HTR-8/SVneo (cell line): ENCODE measurements at regions not wholly inside any gene's neighbourhood (a gene's known extent, or its start where the extent isn't known, plus 50 kb on each side); places are given as distances from the start of the nearest gene placed in this dataset.
A peak's percentile ranks its signal among the peaks of the same experiment; 100 is the strongest.
"Not testable (repeated sequence)": the region's sequence is repeated elsewhere in the genome, so short reads cannot be mapped to it uniquely, and the experiment has no call there.

Experiments used
- DNase-seq: peaks from one replicate; pipeline ENCODE4 v3.0.0; 2011; ENCODE audit warnings: low spot score, mixed read lengths; ENCODE audit not compliant: insufficient read length
- FAIRE-seq: peaks from 2 replicates; lab custom pipeline; 2011; peaks lifted over from hg19 to GRCh38; lab: Jason Lieb, UNC

DNA sequence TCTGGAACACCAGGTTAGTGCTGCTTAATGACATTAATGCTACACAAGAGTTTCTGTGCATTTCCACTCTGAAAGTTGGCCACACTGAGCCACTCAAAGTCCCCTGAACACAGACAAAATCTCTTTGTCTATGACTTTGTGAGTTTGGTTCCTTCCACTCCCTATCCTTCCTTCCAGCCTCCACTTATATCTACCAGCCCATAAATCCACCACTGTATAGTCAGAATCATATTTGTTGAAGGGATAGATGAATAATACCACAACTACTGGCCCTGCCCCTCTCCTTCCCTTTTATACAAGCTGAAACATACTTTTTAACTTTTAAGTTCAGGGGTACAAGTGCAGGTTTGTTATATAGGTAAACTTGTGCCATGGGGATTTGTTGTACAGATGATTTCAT lies 127.5 kb downstream of the ABHD5 start:
- no peak for FAIRE-seq
- no peak for DNase-seq

DNA sequence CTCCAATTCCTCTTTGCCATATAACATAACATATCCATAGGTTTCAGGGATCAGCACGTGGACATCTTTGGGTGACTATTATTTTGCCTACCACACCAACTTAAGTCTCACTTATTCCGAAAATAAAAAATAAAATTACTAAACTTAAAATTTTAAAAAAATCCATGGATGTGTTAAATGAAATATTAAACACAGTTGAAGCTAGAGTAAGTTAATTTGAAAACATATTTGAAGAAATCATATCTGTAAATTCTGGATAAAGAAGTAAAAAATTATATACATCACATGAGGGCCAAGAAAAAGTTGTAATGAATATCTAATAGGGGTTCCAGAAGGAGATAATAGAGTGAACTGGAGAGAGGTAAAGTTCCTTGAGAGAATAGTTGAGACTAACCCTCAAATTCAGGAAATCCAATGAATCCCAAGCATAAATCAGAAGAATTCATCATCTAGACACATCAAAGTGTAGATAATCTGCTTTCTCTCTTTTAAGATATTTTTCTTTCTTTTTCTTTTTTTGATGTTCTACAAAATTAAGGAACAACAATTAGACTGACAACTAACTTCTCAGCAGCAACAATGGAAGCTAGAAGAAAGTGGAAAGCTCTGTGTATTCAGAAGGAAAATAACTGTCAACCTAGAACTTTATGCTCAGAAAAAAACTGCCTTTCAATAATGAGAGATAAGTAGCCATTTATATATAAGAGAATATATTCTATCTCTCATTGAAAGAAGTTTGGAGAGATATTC lies 147.4 kb downstream of the ABHD5 start:
- DNase-seq (no peak), FAIRE-seq (no peak)

DNA sequence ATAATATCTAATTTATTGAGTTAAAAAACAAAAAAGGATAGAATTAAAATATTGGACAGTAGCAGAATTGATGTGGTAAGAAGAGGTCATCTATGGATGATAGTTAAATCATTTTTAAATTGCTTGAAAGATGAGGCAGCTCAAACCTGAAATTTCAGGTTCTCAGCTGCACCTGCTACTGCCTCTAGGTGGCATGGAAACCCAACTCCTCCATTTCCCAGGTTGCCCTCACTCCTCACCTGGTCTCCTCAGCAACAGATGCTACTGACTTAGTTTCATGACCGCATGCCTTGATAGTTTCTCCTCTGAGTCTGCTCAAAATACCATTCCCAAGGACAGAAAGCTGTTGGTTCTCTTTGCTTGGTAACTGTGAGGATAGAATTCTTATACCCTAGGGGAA lies 148.1 kb downstream of the ABHD5 start:
- FAIRE-seq (no peak), DNase-seq (no peak)

DNA sequence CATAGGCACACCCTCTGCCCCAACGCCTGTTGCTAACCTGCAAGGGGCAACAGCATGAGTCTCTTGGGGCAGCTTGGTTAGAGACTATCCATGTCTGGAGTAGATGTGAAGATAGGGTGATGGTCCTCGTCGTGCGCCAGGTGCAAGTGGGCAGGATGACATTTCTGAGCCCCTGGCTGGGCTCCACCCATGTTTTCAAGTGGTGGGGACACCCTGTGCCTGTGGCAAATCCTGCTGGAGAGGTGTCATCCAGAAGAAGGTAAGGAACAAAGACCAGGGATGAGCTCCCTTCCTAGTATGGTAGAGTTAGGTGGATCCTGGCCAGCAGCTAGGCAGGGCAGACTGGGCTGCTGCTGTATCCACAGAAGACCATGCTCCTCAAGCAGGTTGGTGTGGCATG lies 152.6 kb downstream of the ABHD5 start:
- FAIRE-seq: no peak
- DNase-seq: no peak

DNA sequence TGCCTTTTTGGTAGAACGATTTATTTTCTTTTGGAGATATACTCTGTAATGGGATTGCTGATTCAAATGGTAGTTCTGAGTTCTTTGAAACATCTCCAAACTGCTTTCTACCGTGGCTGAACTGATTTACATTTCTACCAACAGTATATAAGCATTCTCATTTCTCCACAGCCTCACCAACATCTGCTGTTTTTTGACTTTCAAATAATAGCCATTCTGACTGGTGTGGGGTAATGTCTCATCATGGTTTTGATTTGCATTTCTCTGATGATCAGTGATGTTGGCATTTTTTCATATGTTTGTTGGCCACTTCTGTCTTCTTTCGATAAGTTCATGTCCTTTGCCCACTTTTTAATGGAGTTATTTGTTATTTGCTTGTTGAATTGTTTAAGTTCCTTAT lies 154.0 kb downstream of the ABHD5 start:
- DNase-seq (no peak), FAIRE-seq (no peak)

DNA sequence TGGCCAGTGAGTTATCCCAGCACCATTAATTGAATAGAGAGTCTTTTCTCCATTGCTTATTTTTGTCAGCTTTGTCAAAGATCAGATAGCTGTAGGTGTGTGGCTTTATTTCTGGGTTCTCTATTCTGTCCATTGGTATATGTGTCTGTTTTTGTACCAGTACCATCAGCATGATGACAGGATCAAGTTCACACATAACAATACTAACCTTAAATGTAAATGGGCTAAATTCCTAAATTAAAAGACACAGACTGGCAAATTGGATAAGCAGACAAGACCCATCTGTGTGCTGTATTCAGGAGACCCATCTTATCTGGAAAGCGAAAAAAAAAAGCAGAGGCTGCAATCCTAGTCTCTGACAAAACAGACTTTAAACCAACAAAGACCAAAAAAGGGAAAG lies 154.8 kb downstream of the ABHD5 start:
- not testable (repeated sequence) for DNase-seq, FAIRE-seq

DNA sequence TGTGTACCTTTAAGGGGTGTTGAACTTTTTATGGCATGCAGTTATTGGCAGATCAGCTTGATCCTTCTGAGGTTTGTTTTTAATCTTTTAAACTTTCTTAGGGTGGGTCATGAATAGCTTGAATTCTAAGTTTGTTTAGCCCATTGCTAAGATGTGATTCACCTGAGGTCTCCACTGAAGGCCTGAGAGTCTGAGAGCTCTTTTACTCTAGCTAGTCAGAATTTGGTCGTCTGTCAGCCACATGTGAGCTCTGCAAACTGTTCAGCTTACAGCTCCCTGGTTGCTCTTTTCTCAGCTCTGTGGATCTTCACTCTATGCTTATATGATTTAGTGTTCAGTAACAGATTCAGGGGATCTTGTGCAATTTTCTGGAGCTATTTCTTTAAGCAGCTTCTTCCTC lies 161.3 kb downstream of the ABHD5 start:
- DNase-seq (no peak), FAIRE-seq (no peak)

DNA sequence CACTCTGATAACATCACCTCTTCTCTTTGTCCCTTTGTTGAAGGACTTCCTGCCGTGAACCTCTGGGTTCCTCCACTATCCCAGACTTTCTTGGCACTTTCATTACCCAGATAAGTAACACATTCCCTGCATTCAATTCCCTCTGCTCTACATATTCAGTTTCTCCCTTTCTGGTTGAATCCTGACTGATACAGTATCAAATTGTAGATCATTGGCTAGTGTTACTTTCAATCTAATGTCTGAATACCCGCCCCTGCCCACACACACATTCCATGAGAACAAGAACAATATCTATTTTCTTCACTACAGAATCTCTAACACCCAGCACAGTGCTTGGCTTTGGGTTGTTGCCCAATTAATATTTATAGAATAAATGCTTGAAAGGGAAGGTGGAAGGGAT lies 163.5 kb downstream of the ABHD5 start:
- DNase-seq: no peak
- FAIRE-seq: no peak

DNA sequence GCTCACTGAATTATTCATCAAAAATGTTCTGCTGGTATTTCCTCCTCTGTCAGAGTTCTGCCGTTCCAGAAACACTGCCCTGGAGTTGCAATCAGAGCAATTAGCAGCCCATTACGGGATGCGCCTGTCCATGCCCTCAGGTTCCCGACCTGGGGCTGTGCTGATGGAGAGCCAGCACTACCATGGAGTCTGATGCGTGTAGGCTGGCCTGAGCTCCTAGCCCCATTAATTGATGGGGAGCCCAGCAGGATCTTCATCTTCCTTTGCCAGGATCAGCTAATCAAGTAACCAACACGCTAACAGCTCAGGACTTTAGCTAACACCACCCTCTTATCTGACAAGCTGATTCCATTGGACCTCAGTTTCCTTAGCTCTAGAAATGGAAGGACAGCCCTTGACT lies 164.2 kb downstream of the ABHD5 start:
- DNase-seq (no peak), FAIRE-seq (no peak)

DNA sequence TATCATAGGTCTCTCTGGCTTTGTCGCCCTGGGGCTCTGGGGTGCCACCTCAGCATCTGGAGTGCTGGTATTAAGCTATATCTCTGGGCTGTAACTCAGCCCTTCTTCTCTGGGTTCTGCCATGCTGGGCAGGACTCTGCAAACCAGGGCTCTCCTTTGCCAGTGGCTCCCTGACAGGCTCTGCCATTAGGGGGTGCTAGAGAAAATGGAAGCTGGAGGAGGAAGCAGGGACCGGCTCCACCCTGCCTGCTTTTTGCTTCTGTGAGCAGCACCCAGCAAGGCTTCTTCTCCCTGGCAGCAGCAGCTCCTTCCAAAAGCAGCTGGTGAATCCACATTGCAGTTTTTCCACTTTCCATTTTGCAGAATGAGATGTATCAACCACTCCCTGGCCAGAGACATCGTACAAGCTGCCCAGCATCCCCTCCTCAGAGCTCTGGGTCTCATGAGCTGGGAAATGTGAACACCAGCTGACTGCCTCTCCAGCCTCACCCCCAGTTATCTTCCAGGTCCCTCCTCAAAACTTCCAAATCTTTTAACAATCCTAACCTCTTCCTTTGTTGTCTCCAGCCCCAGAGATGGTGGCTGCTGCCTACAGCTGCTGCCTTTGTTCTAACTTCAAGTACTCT lies 165.0 kb downstream of the ABHD5 start:
- FAIRE-seq (no peak), DNase-seq (peak; percentile 57)

DNA sequence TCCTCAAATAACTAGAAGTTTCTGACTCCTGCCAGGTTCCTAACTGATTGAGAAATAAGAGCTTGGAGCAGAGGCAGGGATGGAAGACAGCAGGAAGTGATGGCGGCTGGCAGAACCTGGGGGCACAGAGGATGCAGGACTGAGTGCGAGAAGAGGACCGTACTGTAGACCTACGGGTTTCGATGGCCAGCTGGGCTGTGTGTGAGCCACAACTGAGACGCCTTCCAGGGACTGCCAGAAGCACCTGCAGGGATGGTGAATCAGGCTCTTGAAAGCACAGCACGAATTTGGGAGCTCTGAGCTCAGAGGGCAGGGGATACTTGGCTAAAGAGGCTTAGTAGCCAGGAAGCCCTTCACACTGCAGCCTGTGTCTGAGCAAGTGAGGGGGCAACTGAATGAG lies 165.6 kb downstream of the ABHD5 start:
- FAIRE-seq (no peak), DNase-seq (no peak)

DNA sequence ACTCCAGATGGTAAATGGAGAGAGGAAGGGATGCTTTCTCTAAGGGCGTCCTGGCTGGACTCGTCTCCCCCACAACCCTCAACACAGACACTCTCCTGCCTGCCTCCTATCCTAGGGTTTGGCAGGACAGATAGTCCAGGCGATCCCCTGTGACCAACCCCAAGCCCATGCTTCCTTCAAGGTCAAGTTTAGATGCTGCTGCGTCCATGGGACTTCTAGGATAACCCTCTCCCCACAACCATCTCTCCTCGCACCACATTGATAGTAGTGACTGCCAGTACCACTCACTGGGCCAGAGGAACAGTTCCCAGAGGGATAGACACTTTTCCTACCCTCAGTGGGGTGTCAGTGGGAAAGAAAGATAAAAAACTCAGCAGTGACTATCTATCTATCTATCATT lies 166.0 kb downstream of the ABHD5 start:
- no peak for FAIRE-seq
- no peak for DNase-seq

DNA sequence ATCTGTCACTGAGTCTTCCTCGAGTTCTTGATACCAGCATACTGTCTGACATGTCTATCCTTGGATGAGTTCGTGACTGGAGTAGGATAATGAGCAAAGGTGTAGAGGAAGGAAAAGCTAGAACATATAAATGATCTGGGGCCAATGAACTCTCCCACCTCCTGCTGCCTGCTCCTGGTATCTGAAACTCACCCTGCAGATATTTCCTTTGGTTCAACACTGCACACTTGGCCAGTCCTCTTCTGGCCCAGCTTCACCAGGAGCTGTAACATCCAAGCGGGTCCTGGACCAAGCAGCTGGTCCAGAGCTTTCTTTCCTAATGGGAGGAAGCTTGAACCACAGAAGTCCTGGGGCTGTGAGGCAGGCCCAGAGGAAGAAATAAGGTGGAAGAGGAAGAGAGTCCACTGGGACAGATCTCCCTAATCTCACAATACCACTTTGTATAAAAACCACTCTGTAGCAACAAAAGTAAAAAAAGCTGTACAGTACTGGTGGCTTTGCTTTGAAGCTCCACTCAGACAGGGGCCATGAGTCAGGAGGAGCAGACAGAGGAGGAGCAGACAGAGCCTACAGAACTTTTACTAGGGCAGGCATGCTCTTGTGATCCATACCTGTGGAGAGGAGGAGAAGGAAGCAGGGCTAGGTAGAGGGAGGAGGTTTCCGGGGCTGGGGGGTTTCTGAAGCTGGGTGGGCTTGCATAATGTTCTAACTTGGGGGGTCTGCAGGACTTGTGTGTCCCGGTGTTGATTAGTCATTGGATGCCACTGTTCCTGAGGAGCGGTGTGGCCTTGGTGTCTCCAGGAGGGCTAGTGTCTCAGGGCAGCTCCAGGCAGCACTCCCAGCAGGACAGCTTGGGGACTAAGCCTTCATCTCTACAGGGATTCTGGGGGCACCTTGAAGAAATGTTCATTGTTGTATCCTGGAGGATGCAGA lies 166.9 kb downstream of the ABHD5 start:
- FAIRE-seq (no peak), DNase-seq (no peak)

DNA sequence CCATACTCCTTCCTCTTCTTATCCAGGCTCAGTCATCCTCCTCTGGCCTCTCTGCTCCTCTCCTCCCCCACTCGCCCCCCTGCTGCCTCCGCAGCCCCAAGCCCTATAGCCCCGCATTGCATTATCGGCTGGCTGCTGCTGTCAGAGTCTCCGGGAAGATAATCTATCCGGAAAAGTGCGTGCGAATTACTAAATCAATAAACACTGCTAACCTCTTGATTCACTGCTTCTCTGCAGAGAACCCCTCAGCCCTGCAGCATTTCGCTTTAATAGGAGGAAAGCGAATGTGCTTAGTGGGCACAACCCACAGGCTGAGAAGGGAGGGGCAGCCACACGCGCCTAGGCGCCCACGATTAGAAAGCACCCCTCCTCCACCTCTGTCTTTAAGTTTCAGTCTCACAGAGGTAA lies 167.6 kb downstream of the ABHD5 start:
- FAIRE-seq: no peak
- no peak for DNase-seq

DNA sequence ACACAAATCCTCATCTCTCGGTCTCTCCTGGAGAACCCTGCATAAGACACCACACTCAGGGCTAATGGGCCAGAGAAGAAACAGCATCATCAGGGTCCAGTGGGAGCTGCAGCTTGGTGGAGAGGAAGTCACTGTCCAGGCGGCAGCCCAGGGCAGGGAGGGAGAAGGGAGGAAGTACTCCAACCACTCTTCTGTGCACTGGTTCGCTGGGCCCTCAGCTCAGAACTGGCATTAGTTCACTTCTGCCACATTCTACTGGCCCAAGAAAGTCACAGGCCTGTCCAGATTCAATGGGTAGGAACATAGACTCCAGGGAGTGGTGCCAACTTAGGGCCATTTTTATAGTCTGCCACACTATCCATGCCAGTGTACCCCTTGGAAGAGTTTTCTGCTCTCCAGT lies 169.0 kb downstream of the ABHD5 start:
- FAIRE-seq: no peak
- DNase-seq: no peak

DNA sequence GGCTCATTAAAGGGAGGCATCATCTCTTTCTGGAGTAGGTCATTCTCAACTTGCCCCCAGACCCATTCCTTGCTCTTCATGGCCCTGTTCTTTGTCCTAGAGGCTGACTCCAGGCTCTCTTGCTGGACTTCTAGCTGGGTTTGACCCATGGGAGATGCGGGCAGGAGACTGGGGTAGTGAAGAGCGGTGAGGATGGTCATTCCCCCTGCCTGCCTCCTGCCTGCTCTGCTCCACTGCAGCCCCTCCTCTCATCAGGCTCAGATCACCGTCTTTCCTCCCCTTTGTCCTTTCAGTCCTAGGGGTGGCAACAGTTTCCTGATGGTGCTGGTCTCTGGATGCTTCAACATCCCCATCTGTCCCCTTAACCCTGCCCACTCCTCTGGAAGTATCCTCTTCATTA lies 170.9 kb downstream of the ABHD5 start:
- no peak for DNase-seq
- FAIRE-seq: no peak

DNA sequence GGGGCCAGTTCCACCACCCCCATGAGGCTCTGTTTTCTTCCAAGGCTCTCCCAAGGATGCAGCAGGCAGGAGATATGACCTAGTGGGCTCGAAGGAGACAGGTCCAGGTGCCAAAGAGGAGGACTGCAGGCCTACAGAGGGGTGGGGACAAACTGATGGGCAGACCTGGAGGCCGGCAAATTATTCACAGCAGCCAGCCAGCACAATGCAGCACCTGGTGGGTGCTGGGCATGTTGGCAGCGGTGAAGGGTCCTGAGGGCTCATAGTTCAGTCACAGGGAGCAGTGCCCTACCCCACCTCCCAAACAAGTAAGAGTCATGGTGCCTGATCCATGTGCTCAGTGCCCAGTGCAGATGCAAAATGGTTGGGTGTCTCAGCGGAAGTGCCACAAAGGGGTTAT lies 171.7 kb downstream of the ABHD5 start:
- FAIRE-seq (no peak), DNase-seq (no peak)

DNA sequence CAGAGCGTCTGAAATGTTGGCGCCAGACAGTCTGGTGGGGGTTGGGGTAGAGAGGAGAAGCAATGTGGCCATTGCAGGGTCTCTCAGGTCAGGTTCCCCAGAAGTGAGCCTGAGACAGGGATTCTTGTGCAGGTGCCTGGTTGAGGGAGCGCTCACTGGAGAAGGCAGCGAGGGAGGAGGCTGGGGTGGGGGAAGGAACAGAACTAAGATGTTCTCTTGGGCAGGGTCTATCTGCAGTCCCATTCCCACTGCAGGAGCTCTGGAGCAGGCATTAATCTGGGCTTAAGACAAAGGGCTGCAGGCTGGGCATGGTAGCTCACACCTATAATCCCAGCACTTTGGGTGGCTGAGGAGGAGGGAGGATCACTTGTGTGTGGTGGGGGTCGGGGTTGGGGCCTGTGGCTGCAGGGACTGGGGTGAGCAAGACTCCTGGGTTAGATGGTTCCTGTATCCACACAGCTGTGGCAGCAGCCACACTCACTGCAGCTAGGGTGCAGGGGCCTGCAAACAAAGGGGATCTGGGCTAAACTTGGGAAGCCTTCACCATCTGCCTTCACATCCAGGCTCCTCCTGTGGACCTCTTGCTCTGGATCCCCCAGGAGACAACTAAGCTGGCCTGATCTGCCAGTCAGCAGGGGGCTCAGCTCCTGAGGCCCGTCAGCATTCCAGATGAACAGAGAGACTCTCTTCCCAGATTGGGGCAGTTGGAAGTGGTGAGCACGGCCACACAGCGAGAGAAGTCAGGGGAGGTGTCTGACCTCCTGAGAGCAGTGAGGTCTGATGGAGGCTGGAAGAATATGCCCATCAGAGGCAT lies 172.5 kb downstream of the ABHD5 start:
- FAIRE-seq: no peak
- DNase-seq: no peak

DNA sequence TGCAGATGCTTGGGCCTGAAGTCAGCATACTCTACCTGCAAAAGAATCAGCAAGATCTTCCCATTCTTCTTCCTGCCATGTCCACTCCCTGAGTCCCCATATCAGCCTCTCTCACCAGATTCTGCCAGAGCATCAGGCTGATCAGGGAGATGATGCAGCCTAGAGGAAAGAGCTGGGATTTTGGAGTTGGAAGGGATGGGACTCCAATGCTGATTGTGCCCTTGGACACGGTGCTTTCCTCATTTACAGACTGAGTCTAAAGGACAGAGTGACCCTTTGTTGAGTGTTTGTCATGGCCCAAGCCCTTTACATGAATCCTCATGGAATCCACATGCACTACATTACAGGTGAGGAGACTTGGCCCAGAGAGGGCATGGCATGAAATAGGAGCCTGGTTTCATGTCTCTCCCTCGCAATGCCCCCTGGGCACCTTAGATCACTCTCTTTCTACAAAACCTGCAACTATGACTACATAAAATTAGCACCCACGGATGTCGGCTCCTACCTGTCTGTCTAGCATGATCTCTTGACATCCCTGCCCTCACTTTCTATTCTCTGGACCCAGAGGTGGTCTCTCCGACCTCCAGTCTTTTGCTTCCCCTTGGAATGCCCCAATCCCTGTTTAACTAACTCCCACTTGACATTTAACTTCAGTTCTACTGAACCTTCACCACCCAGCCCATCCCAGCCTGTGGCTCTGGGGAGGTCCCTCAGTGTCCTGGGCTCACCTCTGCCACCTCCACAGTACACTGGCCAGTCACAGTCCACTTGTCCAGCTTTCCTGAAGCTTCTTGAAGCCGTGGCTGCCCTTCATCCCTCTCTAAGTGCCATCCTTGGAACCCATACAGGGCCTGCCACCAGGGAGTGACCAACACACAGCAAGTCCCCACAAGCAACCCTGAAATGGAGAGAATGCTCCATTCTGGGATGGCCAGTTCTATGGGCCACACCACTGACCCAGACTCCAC lies 173.5 kb downstream of the ABHD5 start:
- FAIRE-seq: no peak

More for the DNA sequence above, 173.5 kb downstream of the ABHD5 start:
- no peak for DNase-seq
